ENCODE measurements at regions not wholly inside any gene's neighbourhood (a gene's known extent, or its start where the extent isn't known, plus 50 kb on each side); places are given as distances from the start of the nearest gene placed in this dataset.

GRCh38 chr15:69994429-69995205 lies 103.1 kb downstream of the TLE3 start:
- no peak for DNase-seq

DNA sequence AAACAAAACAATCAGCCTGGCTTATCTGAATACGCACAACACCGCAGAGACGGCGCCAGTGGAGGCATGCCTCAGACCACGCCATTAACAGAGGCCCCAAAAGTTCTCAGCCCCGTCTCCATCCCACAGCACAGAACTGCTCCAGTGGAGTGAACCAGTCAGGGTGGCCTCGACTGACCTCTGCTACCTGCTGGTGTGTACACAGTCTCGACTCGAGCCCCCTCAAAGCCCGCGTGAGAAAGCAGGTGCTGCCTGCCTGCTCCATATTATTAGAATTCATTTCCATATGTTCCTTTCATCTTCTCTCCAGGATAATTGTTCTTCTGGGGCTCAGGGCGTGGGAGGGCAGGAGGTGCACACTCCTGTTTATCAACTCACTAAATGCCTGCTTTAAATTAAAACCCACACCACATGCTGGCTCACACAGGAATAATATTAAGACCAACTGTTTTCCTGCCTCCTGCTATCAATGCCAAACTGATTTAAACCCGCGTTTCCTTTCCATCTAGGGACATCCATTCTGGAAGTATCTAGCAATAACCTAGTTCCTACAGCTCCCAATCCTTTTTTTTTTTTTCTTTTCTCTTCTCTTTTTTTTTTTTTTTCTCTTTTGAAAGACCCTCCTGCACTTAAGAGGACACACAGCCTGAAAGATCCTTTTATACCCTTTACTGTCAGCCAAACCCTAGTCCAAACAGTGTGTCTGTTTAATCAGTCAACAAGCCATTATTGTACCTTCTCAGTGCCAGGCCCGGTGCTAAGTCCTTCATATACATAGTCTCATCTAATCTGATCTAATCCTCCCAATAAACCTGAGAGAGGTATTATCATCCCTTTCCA lies 101.2 kb downstream of the TLE3 start:
- no peak for DNase-seq

- DNase-seq, result no peak
Observed at GRCh38 chr15:69997161-69997485, 100.6 kb downstream of the TLE3 start.

All from nucleus accumbens (tissue), 56 donors.